Nephron (organoid): ENCODE measurements at regions not wholly inside any gene's neighbourhood (a gene's known extent, or its start where the extent isn't known, plus 50 kb on each side); places are given as distances from the start of the nearest gene placed in this dataset.

Experiments used
- H3K27ac Mint-ChIP-seq, 3 experiments: 2 replicates each; pipeline ENCODE4 v1.8.0; 2020; ENCODE audit warnings: mixed read lengths in 3 of 3, mild to moderate bottlenecking in 2 of 3, moderate library complexity in 1 of 3
- H3K27me3 Mint-ChIP-seq: 2 replicates; pipeline ENCODE4 v1.8.0; 2021; ENCODE audit warnings: low read depth, mild to moderate bottlenecking, moderate library complexity, mixed read lengths
- H3K36me3 Mint-ChIP-seq: 2 replicates; pipeline ENCODE4 v1.8.0; 2020; ENCODE audit warnings: low read depth, mixed read lengths
- H3K4me1 Mint-ChIP-seq: 2 replicates; pipeline ENCODE4 v1.8.0; 2020; ENCODE audit warnings: mixed read lengths
- H3K4me3 Mint-ChIP-seq, 3 experiments: 2 replicates each; pipeline ENCODE4 v1.8.0; 2020; ENCODE audit warnings: mild to moderate bottlenecking in 3 of 3, mixed read lengths in 3 of 3, moderate library complexity in 2 of 3
- H3K9me3 Mint-ChIP-seq: 2 replicates; pipeline ENCODE4 v1.8.0; 2020; ENCODE audit warnings: mixed read lengths
- TF ChIP-seq, protein P1 (sequence below), 3 experiments: fragments of 200-600 bp; sonication (generic); IDR thresholded peaks; one replicate each; pipeline ENCODE4 v1.5.0; 2021; ENCODE audit warnings: antibody characterized with exemption in 3 of 3; ENCODE audit not compliant: unreplicated experiment in 3 of 3

DNA sequence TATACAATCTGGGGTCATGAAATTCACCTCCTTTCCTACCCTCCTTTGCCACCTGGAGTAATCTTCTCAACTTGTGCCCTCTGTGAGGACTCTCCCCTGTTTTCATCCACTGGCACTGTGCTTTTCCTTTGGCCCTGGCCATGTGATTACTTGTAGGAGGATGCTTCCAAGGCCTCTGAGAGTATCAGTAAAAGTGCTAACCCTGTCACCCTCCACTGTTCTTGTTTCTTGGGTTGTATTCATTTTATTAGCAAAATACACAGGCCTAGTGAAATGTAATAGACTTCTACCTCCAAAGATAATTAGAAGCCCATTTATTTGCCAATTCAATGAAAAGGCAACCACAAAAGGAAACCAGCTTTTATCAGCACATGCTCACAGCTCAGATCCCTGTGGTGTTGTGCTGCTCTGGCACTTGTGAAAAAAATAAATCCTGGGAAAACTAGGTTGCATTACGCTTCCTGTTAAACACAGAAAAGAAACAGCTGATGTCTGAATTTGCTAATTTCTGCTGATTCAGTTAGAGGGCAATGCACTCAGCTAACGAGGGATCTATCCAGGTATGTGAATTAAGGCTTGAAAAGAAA, 357.5 kb upstream of the ETAA1 start:
- Mint-ChIP-seq H3K27ac (peak overlapping the region in 2 of 3 experiments; percentile 5 to 33), H3K4me3 (no peak overlapping the region), H3K9me3 (no peaks in the 10 kb centered on the region), H3K36me3 (no peaks in the 10 kb centered on the region), H3K27me3 (peaks cover 10% of the 10 kb centered on the region), H3K4me1 (peaks cover 10% of the 10 kb centered on the region)
- TF ChIP-seq, protein P1, sequence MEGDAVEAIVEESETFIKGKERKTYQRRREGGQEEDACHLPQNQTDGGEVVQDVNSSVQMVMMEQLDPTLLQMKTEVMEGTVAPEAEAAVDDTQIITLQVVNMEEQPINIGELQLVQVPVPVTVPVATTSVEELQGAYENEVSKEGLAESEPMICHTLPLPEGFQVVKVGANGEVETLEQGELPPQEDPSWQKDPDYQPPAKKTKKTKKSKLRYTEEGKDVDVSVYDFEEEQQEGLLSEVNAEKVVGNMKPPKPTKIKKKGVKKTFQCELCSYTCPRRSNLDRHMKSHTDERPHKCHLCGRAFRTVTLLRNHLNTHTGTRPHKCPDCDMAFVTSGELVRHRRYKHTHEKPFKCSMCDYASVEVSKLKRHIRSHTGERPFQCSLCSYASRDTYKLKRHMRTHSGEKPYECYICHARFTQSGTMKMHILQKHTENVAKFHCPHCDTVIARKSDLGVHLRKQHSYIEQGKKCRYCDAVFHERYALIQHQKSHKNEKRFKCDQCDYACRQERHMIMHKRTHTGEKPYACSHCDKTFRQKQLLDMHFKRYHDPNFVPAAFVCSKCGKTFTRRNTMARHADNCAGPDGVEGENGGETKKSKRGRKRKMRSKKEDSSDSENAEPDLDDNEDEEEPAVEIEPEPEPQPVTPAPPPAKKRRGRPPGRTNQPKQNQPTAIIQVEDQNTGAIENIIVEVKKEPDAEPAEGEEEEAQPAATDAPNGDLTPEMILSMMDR (IDR thresholded peaks at IDR 0.05; ENCODE audit: unreplicated experiment in 3 of 3), result no peak

DNA sequence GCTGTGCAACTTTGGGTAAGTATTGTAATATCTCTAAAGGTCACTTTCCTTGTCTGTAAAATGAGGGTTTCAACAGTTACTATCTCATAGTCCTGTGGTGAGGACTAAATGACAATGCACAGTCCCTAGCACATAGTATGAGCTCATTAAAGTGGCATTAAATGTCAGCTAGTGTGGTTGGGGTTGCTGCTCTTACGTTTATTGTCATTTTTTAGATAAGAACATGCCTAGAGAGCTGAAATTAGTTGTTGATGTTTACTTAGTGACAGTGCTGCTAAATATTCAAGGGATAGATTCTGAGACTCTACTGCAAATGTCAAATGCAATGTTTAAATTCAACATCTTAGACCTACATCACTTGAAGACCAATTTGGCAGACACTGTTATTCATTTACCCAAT, 356.1 kb upstream of the ETAA1 start:
- H3K36me3 Mint-ChIP-seq, result no peaks in the 10 kb centered on the region
- H3K27me3 Mint-ChIP-seq, result peaks cover 10% of the 10 kb centered on the region
- TF ChIP-seq, protein P1 (IDR thresholded peaks at IDR 0.05; ENCODE audit: unreplicated experiment in 3 of 3), result no peak
- peaks cover 10% of the 10 kb centered on the region for H3K4me1 Mint-ChIP-seq
- H3K4me3 Mint-ChIP-seq, result no peak overlapping the region
- H3K9me3 Mint-ChIP-seq, result no peaks in the 10 kb centered on the region
- peak overlapping the region in 1 of 3 experiments; percentile 50 for H3K27ac Mint-ChIP-seq

DNA sequence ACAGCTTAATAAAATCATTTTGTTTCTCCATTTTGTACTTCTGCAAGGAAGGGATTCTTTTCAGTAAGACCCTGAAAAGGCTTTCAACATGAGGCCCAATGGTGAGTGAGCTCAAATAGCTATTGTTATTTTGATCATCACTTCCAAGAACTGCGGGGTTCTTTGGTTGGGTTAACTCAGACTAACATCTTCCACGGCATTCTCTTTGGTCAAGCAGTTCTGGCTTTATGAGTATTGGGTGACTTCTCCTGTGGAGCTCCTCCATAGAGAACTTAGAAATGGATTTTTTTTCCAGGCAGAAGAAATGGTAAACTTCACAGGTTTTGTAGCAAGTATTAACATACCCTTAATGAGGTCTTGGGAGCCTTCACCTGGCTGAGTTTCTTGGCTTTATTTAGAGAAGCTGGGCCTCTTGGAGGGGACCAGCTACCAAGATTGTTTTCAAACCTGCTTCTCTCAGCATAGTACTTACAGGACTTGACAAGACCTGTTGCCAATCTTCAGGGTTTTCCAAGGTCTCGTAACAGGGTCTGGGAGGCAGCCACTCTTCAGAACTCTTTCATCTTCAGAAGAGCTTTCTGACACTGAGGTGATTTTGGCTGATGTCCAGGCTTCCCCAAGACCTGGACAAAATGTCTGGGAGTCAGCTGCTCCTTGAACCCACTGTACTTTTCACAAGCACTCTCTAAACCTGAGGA, 353.2 kb upstream of the ETAA1 start:
- no peaks in the 10 kb centered on the region for H3K9me3 Mint-ChIP-seq
- H3K27ac Mint-ChIP-seq, result no peak overlapping the region
- no peaks in the 10 kb centered on the region for H3K36me3 Mint-ChIP-seq
- TF ChIP-seq, protein P1 (IDR thresholded peaks at IDR 0.05; ENCODE audit: unreplicated experiment in 3 of 3), result no peak
- H3K4me3 Mint-ChIP-seq, result no peak overlapping the region
- peaks cover 6% of the 10 kb centered on the region for H3K27me3 Mint-ChIP-seq
- peaks cover 4% of the 10 kb centered on the region for H3K4me1 Mint-ChIP-seq

DNA sequence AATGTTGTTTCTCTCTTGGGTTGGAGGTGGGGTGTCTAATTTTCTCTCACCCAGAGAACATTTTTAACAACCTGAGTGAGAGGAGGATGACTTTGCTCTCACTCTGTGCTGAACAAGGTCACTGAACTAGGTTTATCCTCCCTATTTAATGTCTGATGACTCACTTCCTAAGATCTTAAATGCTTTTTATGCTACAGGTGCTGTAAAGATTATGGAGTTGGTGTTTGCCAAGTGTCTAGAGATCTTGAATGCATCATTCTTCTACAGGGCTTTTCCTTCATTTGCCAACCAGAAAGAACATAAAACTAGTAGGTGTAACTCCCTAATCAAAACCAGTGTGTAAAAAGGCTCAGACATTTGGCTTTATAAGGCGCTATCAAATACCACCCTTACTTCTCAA, 350.5 kb upstream of the ETAA1 start:
- Mint-ChIP-seq H3K4me1 (no peaks in the 10 kb centered on the region), H3K4me3 (no peak overlapping the region), H3K36me3 (peaks cover 5% of the 10 kb centered on the region), H3K27me3 (peaks cover 3% of the 10 kb centered on the region), H3K27ac (peak overlapping the region in 1 of 3 experiments; percentile 7), H3K9me3 (peaks cover 6% of the 10 kb centered on the region)
- TF ChIP-seq, protein P1 (IDR thresholded peaks at IDR 0.05; ENCODE audit: unreplicated experiment in 3 of 3), result no peak

DNA sequence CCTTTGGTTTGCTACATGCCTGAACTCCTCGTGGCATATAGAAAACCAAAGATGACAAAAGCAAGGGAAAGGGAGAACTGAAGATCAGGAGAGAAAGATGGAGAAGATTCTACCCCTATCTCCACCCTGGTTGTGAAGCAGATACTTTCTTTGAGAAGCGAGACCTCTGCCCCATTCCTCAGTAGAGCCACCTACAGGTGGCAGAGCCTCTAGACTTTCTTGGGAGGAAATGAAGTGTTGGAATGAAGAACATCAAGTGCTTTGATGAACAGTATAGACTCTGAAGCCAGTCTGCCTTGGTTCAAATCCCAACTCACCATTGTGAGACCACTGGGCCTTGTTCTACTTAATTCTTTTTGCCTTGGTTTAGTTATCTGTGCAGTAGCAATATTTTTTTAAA, 348.8 kb upstream of the ETAA1 start:
- TF ChIP-seq, protein P1 (IDR thresholded peaks at IDR 0.05; ENCODE audit: unreplicated experiment in 3 of 3), result no peak
- no peak overlapping the region for H3K4me3 Mint-ChIP-seq
- H3K9me3 Mint-ChIP-seq, result peaks cover 6% of the 10 kb centered on the region
- H3K27me3 Mint-ChIP-seq, result peaks cover 1% of the 10 kb centered on the region
- H3K27ac Mint-ChIP-seq, result no peak overlapping the region
- peaks cover 5% of the 10 kb centered on the region for H3K36me3 Mint-ChIP-seq
- H3K4me1 Mint-ChIP-seq, result no peaks in the 10 kb centered on the region

DNA sequence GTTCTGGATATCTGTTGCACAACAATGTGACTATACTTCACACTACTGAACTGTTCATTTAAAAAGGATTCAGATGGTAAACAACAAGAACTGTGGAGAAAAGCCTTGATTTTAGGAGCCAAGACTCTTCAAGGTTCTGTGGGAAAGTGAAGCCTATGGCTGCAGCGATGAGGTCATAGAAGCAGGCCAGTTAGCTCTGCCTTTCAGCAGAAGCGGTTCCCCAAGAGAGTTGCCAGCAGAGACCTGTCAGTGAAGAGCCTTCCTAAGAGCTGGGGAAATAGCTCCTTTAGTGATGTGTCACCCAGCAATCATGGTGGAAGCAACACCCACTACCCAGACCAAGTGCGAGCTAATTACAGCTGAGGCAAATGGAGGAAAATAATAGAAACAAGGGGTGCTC, 346.5 kb upstream of the ETAA1 start:
- H3K27ac Mint-ChIP-seq, result no peak overlapping the region
- peaks cover 3% of the 10 kb centered on the region for H3K4me1 Mint-ChIP-seq
- H3K9me3 Mint-ChIP-seq, result peaks cover 6% of the 10 kb centered on the region
- no peak overlapping the region for H3K4me3 Mint-ChIP-seq
- peaks cover 5% of the 10 kb centered on the region for H3K36me3 Mint-ChIP-seq
- TF ChIP-seq, protein P1 (IDR thresholded peaks at IDR 0.05; ENCODE audit: unreplicated experiment in 3 of 3), result no peak
- no peaks in the 10 kb centered on the region for H3K27me3 Mint-ChIP-seq
